GM04504 (cell line): ENCODE measurements at regions not wholly inside any gene's neighbourhood (a gene's known extent, or its start where the extent isn't known, plus 50 kb on each side); places are given as distances from the start of the nearest gene placed in this dataset.

Source experiments
- DNase-seq: peaks from one replicate; pipeline ENCODE4 v3.0.0-alpha.2; 2012; ENCODE audit warnings: low read depth

DNA sequence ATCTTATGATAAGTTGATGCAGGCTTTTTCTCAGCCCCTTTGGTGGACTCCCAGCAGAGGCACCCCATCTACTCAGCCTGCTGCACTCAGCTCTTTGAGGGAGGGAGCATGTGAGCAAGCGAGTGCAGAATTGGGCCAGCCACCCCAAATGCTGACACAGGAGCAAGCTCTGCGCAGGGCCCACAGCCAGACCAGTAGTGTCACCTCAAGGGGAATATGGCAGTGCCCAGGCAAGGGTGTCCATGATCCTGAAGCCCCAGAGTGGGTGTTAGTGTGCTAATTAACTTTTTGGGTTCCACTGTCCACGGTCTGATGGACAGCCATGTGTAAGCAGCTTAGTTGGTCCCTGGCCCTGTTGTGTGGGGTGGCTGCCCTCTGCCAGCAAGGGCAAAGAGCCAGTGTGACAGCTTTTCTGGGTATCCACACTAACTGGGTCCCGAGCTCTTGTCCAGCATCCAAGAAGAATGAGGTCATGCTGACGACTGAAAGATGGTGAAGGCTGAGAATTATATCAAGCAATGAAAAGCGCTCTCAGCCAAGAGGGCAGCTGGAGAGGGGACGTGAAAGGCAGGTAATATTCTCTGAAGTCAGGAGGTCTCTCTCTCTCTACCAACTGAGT, 898.3 kb upstream of the PCDH9 start:
- DNase-seq, result no peak

DNA sequence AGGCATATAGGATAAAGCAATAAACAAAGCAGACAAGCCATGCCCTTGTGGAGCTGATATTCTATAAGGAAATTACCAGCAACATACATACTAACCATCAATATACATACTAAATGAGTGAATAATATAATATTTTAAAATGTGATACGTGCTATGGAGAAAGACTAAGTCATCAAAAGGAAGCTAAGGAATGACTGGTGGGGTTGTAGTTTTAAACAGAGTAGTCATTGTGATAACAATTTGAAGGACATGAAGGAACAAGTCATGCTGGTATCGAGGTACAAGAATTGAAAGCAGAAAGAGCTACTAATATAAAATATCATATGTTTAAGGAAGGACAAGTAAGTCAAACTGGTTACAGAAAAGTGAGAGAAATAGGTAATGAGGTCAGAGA, 894.9 kb upstream of the PCDH9 start:
- DNase-seq, result no peak

DNA sequence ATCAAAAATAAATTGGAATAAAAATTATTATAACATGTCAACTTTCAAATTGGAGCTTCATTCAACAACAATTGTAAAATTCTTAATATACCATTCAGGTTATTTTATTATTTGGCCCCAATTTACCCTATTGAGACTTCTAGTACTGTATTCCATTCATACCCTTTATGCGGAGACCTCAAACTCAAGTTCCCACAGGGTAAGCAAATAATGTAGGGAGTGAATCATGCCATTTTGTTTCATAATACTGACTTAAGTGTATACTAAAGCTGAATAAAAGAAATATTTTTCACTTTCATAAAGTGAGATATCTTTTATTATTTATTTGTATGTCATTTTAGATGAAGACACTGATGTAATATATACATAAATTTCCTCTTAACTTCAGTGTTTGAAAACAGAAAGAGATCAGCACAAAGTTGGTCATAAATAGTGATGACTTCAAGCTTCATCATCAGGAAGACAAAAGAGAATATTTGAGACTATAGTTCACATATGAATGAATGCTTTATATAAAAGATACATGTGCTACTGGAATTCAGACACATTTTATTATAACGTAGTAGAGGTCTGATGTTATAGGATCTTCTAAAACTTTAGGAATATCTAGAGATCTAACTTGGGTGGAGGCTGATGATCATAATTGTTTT, 894.4 kb upstream of the PCDH9 start:
- DNase-seq, result no peak

DNA sequence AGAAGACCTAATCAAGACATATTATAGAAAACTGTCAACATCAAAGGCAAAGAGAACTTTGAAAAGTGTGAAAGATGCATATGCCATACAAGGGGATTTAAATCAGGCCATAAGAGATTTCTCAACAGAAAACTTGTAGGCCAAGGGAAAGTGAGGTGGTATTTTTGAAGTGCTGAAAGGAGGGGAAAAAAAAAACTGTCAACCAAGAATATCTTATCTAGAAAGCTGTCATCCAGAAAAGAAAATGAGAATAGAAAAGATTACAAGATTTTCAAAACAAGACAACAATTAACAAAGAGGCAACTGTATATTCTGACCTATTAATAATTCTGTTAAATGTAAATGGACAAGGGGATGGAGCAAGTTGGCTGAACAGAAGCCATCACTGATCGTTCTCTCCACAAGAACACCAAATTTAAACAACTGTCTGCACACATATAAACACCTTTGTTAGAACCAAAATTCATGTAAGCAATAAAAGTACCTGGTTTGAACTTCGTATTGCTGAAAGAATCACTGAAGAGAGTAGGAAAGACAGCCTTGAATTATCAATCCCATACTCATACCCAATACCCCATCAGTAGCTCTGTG, 880.1 kb upstream of the PCDH9 start:
- no peak for DNase-seq

DNA sequence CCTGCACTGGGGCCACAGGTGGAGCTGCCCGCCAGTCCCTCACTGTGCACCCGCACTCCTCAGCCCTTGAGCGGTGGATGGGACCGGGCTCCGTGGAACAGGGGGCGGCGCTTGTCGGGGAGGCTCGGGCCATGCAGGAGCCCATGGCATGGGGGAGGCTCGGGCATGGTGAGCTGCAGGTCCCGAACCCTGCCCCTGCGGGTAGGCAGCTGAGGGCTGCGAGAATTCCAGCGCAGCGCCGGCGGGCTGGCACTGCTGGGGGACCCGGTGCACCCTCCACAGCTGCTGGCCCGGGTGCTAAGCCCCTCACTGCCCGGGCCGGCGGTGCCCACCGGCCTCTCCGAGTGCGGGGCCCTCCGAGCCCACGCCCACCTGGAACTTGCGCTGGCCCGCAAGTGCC, 877.5 kb upstream of the PCDH9 start:
- DNase-seq, result no peak

DNA sequence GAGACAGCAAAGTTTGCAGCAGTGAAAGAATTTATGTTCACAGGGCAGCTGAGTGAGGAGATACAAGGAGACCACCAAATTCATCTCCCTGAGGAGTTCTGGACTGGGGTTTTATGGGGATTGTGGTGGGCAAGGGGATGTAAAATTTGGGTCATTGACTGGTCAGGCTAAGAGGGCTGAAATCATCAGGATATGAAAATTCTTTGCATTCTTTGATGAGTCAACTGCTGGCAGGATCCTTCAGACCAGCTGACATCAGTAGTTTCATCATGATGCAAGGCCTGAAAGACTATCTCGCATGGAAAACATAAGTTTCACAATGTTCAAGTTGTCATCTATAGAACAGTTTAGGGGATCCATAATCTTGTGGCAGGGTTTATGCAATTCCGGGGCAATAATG, 869.5 kb upstream of the PCDH9 start:
- DNase-seq, result no peak

DNA sequence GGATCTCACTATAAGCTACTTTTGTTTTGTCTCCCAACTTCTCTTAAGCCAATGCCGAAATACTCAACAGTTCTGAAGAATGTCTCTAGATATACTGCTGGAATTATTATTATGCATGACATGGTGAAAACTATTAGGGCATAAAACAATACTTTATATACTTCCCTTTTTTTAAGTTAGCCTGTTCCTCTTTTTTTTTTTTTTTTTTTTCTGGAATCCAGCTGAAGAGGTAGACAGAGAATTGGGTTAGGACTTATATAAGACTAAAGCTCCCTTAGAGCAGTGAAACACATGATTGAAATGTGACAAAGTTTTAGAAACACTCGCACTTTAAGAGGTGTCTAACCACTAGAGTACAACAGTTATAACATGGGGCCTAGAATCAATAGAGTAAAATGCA, 850.9 kb upstream of the PCDH9 start:
- no peak for DNase-seq

DNA sequence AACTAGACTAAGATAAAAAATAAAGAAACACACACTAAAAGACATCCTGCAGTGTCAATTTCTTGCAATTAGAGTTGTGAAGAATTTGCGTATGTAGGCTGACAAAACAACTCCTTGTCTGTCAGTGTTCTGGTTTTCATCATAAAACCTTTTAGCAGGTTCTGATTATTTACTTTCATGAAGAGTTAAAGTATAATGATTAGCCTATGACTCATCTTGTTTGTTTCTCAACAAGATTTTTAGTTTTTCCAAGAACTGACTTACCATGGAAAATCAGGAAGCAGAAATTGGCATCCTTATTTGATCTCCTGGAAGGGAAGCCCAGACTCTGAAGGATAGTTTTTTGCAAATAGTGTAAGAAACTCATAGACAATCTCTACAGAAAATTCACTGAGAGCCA, 848.7 kb upstream of the PCDH9 start:
- DNase-seq, result no peak

DNA sequence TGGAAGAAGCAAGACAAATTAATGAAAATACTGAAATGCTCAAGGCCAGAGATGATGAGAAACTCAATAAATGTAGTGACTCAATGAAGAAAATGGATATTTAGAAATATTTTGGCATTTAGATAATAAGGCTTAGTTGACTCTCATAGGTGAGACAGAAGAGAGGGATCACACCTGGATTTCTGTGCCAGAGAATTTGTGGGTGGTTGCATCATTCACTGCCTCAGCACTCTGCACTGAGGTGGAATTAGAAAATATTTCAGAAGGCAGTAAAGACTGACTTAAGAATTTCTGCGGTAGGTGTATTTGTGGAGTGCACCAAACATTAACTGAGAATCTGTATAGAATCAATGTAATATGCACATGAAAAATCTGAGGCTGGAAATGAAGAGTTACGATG, 848.3 kb upstream of the PCDH9 start:
- no peak for DNase-seq

DNA sequence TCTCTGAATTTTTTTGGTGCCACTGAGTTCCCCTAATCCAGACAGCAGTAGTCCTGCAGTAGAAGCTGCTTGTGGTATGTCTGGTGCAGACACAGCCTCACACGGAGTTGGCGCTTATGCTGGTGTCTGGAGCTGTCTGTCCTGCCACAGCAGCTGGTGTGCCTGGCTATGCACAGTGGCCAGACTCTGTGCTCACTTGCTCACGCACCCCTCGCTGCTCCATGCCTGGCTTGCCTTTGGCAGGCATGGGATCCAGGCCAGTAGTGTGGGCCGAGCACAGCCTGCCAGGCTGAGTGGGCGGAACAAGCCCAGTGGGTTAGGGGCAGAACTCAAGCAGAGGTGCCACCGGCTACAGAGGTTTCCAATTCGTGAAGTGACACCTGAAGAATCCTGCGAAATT, 845.9 kb upstream of the PCDH9 start:
- DNase-seq, result no peak

DNA sequence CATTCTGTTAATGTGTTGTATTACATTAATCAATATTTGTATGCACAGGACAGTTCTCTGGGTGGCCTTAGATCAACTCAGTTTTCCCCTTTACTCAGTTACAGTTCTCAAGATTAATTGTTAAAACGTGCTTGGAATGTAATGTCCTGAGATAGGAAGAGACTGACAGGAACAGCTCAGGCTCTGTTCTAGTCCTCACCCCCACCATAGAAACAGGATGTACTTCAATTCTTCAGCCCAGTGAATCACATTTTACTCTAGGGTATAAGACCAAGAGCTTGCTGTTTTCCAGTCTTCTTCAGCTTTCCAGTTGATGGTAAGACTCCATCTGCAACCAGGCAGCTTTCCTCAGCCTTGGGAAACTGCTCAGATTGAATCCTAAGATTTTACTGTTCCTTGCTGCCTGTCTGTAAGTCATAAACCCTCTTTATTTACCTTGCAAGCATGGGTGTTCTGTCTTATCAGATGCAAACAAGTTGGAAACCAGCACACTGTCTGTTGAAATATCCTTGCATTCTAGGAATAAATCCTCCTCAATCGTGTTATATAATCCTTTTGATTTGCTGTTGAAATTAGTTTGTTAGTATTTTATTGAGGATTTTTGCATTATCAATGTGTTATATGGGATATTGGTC, 836.9 kb upstream of the PCDH9 start:
- no peak for DNase-seq

DNA sequence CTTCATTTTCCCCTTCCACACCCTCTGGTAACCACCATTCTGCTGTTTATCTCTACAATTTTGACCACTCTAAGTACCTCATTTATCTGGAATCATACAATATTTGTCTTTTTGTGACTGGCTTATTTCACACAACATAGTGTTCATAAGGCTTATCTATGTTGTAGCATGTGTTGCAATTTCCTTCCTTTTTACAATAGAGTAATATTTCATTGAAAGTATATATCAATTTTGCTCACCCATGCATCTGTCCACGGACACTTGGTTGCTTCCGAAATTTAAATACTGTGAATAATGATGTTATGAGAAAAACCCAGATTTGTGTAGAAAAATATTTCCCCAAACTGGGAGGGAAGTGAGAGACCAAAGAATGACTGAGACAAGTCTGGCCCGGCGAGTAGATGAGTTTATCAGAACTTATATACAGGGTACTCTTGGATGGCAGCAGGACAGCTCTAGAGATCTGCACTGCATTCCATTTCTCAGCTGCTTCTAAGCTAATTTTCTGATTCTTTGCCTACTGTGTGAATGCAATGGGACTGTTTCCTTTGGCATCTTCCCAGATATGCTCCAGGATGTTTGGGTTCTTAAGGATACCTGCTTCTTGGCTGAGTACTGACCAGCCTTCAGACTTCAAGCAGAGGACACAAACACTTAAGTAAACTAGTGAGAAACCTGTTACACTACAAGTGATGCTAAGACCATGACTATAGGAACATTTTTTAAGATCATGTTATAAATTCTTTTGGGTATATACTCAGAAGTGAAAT, 834.0 kb upstream of the PCDH9 start:
- DNase-seq, result no peak

DNA sequence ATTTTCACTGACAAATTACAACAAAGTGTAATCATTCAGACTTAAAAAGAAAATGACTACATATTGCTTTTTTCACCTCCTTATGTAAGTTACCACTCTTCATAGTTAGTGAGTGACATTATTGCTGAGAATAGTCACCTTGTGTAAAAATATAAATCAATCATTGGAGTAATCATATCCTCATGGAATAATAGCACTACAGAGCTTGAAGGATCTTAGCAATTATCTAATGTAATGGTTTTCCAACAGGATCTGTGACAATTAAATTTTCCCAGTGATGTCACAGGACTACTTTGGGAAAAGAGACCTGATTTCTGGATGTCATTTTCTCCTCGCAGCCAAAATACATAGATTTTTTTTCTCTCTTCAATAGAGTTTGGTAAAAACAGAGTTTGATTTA, 833.0 kb upstream of the PCDH9 start:
- DNase-seq, result no peak

DNA sequence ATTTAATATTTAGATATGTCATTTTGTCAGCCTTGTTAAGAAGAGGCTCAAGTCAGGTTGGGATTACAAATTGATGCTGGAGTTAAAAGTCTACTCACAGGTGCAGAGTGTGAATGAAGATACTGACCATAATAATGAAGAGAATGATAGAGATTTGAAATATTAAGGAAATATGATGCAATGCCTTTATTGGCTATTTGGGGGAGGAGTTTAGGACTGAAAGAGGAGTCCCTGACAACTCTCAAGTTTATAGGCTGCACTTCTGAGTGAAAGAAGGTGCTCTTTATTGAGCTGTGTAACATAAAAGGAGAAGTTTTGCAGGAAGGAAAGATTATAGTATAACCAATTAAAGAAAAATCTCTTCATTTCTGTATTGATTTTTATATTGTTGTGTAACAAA, 827.7 kb upstream of the PCDH9 start:
- DNase-seq, result no peak

DNA sequence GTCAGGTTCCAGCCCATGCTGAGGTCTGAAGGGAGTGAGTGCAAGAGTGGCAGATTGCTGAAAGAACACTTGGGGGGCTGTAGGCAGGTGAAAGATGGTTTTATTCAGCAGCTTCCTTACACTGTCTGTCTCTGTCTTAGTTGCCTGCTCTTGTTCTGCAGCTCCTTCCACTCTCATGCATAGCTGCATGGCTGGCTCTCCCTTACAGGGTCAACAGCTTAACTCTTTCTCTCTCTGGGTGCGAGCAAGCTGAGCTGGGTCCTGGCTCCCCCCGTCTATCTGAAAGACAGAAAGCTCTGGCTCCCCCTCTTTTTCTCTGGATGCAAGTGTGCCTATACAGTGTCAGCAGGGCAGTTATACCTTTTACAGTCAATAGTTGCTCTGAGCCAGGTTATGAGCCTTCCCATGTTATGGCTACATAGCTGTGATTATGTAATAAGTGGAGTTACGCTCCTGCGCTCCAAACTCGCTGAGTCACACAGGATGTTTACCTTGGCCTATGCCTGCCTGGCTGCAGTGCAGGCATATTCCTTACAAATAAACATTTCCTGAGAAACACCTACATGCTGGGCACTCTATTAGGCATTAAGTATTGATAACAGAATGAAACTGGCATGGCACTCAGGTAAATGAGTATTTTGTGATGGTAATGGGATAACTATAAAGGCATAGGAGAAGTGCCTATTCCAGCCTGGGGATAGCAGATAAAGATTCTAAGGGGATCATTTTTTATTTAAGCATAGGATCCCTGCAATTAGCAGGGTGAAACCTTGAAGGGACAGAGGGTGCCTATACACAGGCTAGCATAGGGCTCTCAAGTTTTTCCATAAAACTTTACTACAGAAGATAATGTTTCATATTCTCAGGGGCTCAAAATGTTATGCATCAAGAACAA, 826.9 kb upstream of the PCDH9 start:
- no peak for DNase-seq

DNA sequence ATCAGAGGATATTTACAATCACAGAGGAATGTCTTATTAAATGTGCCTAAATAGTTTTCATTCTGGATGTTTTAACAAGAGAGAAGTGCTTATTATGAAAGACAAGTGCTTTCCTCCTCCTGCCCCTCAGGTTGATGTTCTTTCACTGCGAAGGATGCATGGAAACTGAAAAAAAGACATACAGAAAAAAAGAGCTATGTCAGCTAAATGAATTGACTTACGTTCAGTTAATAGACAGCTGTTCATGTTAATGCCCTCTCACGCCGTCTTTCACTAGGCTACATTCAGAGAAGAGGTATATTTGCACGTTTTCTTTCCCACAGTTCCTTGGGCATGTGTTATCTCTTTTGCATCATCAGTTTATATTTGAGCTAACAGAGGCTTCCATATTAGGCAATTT, 821.8 kb upstream of the PCDH9 start:
- DNase-seq, result no peak

DNA sequence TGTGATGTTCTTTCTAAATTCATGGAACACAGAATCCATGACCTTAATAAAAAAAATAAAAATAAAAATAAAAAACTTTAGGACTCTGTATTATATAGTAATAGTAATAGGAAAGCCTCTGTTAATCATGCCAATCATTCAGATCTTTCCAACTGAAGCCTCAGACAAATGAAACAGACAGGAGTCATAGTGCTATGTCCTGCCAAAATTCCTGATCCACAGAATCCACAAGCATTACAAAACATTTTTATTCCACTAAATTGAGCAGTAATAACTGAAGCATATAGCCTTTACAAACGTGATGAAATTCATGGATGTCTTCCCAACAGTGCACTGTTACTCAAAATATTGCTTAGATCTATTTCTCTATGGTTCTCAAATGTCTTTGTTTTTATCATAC, 820.6 kb upstream of the PCDH9 start:
- no peak for DNase-seq

DNA sequence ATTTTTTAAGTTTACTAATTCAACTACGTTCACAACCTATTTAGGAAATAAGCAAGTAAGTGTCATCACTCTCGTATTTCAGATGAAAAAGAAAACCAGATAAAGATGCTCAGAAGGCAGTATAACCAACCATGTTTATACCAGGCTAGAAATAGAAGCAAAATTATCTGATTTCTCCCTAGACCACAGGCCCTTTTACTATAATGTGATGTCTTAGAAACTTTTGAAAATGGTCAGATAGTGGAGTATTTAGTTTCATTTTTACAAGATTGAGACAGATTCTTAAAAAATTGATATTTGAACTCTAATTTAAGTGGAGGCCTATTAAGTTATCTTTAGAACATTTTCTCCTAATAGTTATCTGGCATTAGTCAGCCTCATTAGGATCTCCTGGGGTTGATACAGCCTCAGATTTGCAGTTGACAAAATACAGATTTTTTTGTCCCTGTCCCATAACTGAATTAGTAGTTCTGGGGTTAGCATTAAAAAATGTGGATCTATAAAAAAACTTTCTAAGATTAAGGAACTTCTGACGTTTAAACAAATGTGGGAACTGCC, 818.7 kb upstream of the PCDH9 start:
- DNase-seq, result no peak

DNA sequence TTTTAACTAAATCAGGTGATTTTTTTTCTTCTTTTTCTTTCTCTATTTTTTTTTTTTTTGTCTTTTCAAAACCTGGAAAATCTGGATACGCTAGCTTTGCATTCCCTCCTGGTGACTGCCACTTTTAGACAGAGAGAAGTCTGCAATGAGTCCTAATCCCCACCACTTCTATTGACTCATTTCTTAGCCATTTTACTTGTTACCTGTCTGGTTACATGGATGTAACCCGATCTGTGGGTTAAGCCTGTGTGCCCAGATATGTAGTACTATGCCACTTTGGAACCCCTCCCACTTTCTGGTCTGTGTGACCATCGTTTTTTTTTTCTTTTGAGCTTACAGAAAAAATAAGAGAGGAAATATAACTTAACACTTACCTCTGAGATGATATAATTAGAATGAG, 817.8 kb upstream of the PCDH9 start:
- DNase-seq, result no peak

DNA sequence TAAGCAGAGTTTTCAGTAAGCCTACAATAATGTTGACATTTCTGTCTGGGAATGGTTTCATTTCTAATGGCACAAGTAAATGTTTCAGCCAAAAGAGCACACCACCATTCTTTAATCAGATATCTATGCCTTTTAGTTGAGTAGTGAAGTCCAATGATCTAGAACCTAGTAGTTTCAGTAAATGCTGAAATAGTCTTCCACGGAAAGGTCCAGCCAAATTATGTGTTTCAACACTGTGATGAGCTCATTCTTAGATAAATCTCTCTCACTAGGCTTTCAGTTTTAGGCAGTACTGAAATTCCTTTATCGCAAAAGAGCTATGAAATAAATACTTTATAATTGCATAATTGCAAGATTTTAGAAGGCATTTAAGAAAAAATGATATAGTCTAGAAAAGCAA, 816.8 kb upstream of the PCDH9 start:
- DNase-seq, result no peak

DNA sequence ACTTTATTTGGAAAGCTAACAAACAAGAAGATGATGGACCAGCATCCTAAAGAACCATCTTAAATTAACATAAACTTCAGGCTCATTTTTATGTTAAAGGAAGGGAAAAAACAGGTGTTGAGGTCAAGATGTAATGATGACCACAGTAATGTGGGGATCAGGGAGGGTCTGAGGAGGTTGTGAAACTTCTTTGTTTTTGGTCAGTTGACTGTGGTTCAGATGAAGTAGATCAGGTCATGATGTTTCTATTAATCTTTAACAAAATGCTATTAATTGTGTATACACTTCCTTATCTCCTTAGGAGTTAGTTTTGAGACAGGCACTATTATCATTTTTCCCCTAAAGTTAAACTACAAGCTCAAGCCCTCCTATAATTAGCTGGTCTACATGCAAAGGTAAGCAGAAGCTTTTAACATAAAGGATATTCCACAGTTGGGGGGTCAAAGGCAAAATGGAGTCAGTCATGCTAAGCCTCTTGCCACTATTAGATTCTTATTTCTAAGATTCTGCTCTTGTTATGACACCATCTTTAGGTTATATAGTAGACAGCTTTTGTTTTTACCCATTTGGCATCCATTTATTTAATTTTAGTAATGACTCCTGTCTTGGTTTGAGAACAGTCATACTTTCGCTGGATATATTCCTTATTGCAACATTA, 800.1 kb upstream of the PCDH9 start:
- no peak for DNase-seq
